DND-41 (cell line): ENCODE measurements at regions not wholly inside any gene's neighbourhood (a gene's known extent, or its start where the extent isn't known, plus 50 kb on each side); places are given as distances from the start of the nearest gene placed in this dataset.

Experiments used
- CTCF ChIP-seq: IDR thresholded peaks from 2 replicates; pipeline ENCODE4 v1.5.1; 2012; ENCODE audit warnings: borderline replicate concordance, low read length, moderate library complexity, mild to moderate bottlenecking; ENCODE audit not compliant: poor library complexity, severe bottlenecking; ENCODE audit errors: extremely low read depth
- EZH2 ChIP-seq: IDR thresholded peaks from 3 replicates; pipeline ENCODE4 v1.6.1; 2012; ENCODE audit warnings: borderline replicate concordance, low read depth, mild to moderate bottlenecking, moderate library complexity, low read length, inconsistent platforms; ENCODE audit not compliant: severe bottlenecking

GRCh38 chr12:128131955-128132354 is 135.0 kb upstream of the TMEM132C start:
- TF ChIP-seq CTCF, result no peak
- no peak for TF ChIP-seq EZH2
